CD4-positive, alpha-beta T cell (primary cell): ENCODE measurements at regions not wholly inside any gene's neighbourhood (a gene's known extent, or its start where the extent isn't known, plus 50 kb on each side); places are given as distances from the start of the nearest gene placed in this dataset.
"Not testable (repeated sequence)": the region's sequence is repeated elsewhere in the genome, so short reads cannot be mapped to it uniquely, and the experiment has no call there.

Source experiments
- ATAC-seq: fragments of 200-7000 bp; cut with Tn5 transposase; one replicate; pipeline ENCODE4 v1.10.0; 2022; ENCODE audit warnings: mild to moderate bottlenecking; ENCODE audit not compliant: poor library complexity
- CTCF ChIA-PET: fragments of 350-600 bp; sonication (Branson Sonifier 250); formaldehyde crosslinking; loops from one replicate; lab custom pipeline; 2021; ENCODE audit warnings: antibody characterized with exemption, inconsistent platforms; lab: Charles Lee
- POLR2A ChIA-PET: fragments of 350-600 bp; sonication (Branson Sonifier 250); formaldehyde crosslinking; loops from one replicate; lab custom pipeline; 2021; ENCODE audit warnings: antibody characterized with exemption, inconsistent platforms; lab: Charles Lee
- DNase-seq, 14 experiments: peaks; one replicate each; pipeline ENCODE4 v3.0.0-alpha.2; 2013 to 2020; ENCODE audit warnings: mixed read lengths in 2 of 14
- H3K27ac ChIP-seq, 2 donors: one replicate each; pipeline versions ENCODE4 v1.5.1 to v1.7.0; 2013; ENCODE audit warnings: low read length in 2 of 2, low read depth in 1 of 2, mild to moderate bottlenecking in 1 of 2
- H3K27me3 ChIP-seq, 2 experiments: 1 replicate in 1 of 2; 2 replicates in 1 of 2; pipeline versions ENCODE4 v1.6.1 to v1.7.0; 2013; ENCODE audit warnings: low read length in 2 of 2, control low read depth in 1 of 2, mild to moderate bottlenecking in 1 of 2, moderate library complexity in 1 of 2; ENCODE audit not compliant: insufficient read depth in 2 of 2, control insufficient read depth in 1 of 2
- H3K36me3 ChIP-seq: one replicate; pipeline ENCODE4 v1.6.1; 2013; ENCODE audit warnings: low read length, control low read depth; ENCODE audit not compliant: insufficient read depth
- H3K4me1 ChIP-seq: one replicate; pipeline ENCODE4 v1.6.1; 2013; ENCODE audit warnings: low read length, control low read depth; ENCODE audit not compliant: insufficient read depth
- H3K4me3 ChIP-seq: one replicate; pipeline ENCODE4 v1.5.1; 2013; ENCODE audit warnings: mild to moderate bottlenecking, low read length, moderate library complexity
- H3K9me3 ChIP-seq, 2 experiments: 1 replicate in 1 of 2; 2 replicates in 1 of 2; pipeline versions ENCODE4 v1.6.1 to v1.7.0; 2013; ENCODE audit warnings: low read length in 2 of 2, mild to moderate bottlenecking in 2 of 2, control low read depth in 1 of 2, moderate library complexity in 1 of 2; ENCODE audit not compliant: control insufficient read depth in 1 of 2, insufficient read depth in 1 of 2
- H3K27ac Mint-ChIP-seq: one replicate; pipeline ENCODE4 v1.8.0; 2020; ENCODE audit warnings: mixed read lengths
- H3K27me3 Mint-ChIP-seq: one replicate; pipeline ENCODE4 v1.8.0; 2021; ENCODE audit warnings: mixed read lengths
- H3K36me3 Mint-ChIP-seq: one replicate; pipeline ENCODE4 v1.8.0; 2021; ENCODE audit warnings: low read depth, mixed read lengths
- H3K4me1 Mint-ChIP-seq: one replicate; pipeline ENCODE4 v1.8.0; 2021; ENCODE audit warnings: low read depth, mixed read lengths
- H3K4me3 Mint-ChIP-seq: one replicate; pipeline ENCODE4 v1.8.0; 2020; ENCODE audit warnings: mild to moderate bottlenecking, mixed read lengths
- H3K9me3 Mint-ChIP-seq: one replicate; pipeline ENCODE4 v1.8.0; 2020; ENCODE audit warnings: mixed read lengths
- CTCF ChIP-seq: fragments of 200-600 bp; IDR thresholded peaks from one replicate; pipeline ENCODE4 v1.8.0; 2022; ENCODE audit warnings: antibody characterized with exemption, mild to moderate bottlenecking
- intact Hi-C, 2 experiments: fragments of 100-400 bp; cut with DNase I in 1 of 2; cut with micrococcal nuclease in 1 of 2; formaldehyde crosslinking; loops; one replicate each; pipeline versions ENCODE4 v1.15.1 to v1.9.0; 2023 to 2025; cut with DNase I, micrococcal nuclease

DNA sequence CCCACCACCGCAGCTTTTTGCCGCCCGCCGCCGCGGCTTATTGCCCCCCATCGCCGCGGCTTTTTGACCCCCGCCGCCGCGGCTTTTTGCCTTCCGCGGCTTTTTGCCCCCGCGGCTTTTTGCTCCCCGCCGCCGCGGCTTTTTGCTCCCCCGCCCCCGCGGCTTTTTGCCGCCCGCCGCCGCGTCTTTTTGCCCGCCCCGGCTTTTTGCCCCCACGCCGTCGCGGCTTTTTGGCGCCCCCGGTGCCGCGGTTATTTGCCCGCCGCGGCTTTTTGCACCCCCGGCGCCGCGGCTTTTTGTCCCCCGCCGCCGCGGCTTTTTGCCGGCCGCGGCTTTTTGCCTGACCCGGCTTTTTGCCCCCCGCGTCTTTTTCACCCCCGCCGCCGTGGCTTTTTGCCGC lies 3061.8 kb upstream of the TEKT4 start:
- ATAC-seq, POLR2A ChIA-PET: not testable (repeated sequence)

GRCh38 chr2:91839904-91840868 lies 3031.0 kb upstream of the TEKT4 start:
- ATAC-seq, result no peak
- DNase-seq, result no peak

More for the DNA sequence above, 3061.8 kb upstream of the TEKT4 start:
- H3K4me3 ChIP-seq, H3K36me3 Mint-ChIP-seq, DNase-seq, CTCF ChIA-PET, H3K9me3 ChIP-seq, H3K27ac ChIP-seq, H3K27ac Mint-ChIP-seq, H3K9me3 Mint-ChIP-seq, H3K27me3 ChIP-seq, intact Hi-C loops, H3K4me1 Mint-ChIP-seq, H3K4me1 ChIP-seq, H3K27me3 Mint-ChIP-seq, H3K4me3 Mint-ChIP-seq, H3K36me3 ChIP-seq: not testable (repeated sequence)

GRCh38 chr2:91842264-91842663 lies 3029.0 kb upstream of the TEKT4 start:
- H3K36me3 Mint-ChIP-seq, POLR2A ChIA-PET, H3K9me3 Mint-ChIP-seq, CTCF ChIA-PET, ATAC-seq, H3K4me3 ChIP-seq, H3K36me3 ChIP-seq, H3K4me1 Mint-ChIP-seq, H3K27ac ChIP-seq, H3K27ac Mint-ChIP-seq, H3K4me1 ChIP-seq, H3K4me3 Mint-ChIP-seq, DNase-seq, intact Hi-C loops: not testable (repeated sequence)
- peaks cover 12 to 16% of the 10 kb centered on the region in 2 experiments for H3K27me3 ChIP-seq
- H3K27me3 Mint-ChIP-seq, result peaks cover 20% of the 10 kb centered on the region
- peaks cover 0 to 54% of the 10 kb centered on the region in 2 experiments for H3K9me3 ChIP-seq

More at GRCh38 chr2:91839904-91840868, 3031.0 kb upstream of the TEKT4 start:
- peaks cover 20% of the 10 kb centered on the region for H3K27me3 Mint-ChIP-seq
- Histone ChIP-seq H3K27ac (no peak overlapping the region), H3K27me3 (peaks cover 12 to 16% of the 10 kb centered on the region in 2 experiments), H3K4me1 (no peaks in the 10 kb centered on the region), H3K9me3 (peaks cover 0 to 52% of the 10 kb centered on the region in 2 experiments), H3K36me3 (no peaks in the 10 kb centered on the region), H3K4me3 (no peak overlapping the region)
- ChIA-PET CTCF (no interaction called here), POLR2A (no interaction called here)
- no peak overlapping the region for H3K27ac Mint-ChIP-seq
- H3K4me3 Mint-ChIP-seq, result no peak overlapping the region
- H3K4me1 Mint-ChIP-seq, result no peaks in the 10 kb centered on the region
- intact Hi-C loops, result no loop called here
- no peaks in the 10 kb centered on the region for H3K36me3 Mint-ChIP-seq
- no peaks in the 10 kb centered on the region for H3K9me3 Mint-ChIP-seq
- TF ChIP-seq CTCF, result no peak

- H3K36me3 Mint-ChIP-seq, H3K4me1 ChIP-seq, H3K9me3 Mint-ChIP-seq, POLR2A ChIA-PET, DNase-seq, H3K4me1 Mint-ChIP-seq, H3K4me3 Mint-ChIP-seq, H3K27ac Mint-ChIP-seq, intact Hi-C loops, H3K36me3 ChIP-seq, ATAC-seq, CTCF ChIA-PET, H3K27ac ChIP-seq, H3K4me3 ChIP-seq: not testable (repeated sequence)
- H3K27me3 Mint-ChIP-seq, result peaks cover 20% of the 10 kb centered on the region
- peaks cover 12 to 16% of the 10 kb centered on the region in 2 experiments for H3K27me3 ChIP-seq
- peaks cover 0 to 54% of the 10 kb centered on the region in 2 experiments for H3K9me3 ChIP-seq
These were observed 3028.3 kb upstream of the TEKT4 start for GRCh38 chr2:91842913-91843312.

- H3K4me1 ChIP-seq, H3K36me3 ChIP-seq, CTCF ChIA-PET, H3K4me3 Mint-ChIP-seq, H3K27ac ChIP-seq, H3K36me3 Mint-ChIP-seq, H3K27ac Mint-ChIP-seq, H3K9me3 Mint-ChIP-seq, DNase-seq, H3K4me3 ChIP-seq, H3K4me1 Mint-ChIP-seq, POLR2A ChIA-PET, intact Hi-C loops, ATAC-seq: not testable (repeated sequence)
- H3K27me3 ChIP-seq, result peaks cover 12 to 16% of the 10 kb centered on the region in 2 experiments
- peaks cover 0 to 54% of the 10 kb centered on the region in 2 experiments for H3K9me3 ChIP-seq
- H3K27me3 Mint-ChIP-seq, result peaks cover 20% of the 10 kb centered on the region
These were observed 3027.3 kb upstream of the TEKT4 start for GRCh38 chr2:91843723-91844450.

DNA sequence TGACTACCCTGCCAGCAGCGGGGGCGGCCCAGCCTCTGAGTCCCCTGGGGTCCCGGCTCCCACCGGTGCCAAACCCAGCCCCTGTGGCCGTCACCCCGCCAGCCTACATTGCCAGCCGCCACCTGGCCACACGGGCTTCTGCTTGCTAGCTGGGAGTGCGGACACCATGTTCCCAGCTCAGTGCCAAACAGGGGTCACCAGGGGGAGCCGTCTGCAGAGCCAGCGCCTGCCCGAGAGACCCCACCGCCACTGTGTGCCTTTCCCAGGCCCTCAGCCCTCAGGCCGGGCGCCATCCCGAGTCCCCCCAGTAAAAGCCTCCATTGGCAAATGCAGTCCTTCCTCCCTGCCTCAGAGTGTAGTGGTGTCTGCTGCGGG lies 3026.8 kb upstream of the TEKT4 start:
- H3K27ac Mint-ChIP-seq, intact Hi-C loops, H3K4me1 ChIP-seq, H3K4me3 Mint-ChIP-seq, H3K27ac ChIP-seq, ATAC-seq, H3K36me3 ChIP-seq, POLR2A ChIA-PET, H3K9me3 Mint-ChIP-seq, H3K4me3 ChIP-seq, DNase-seq, CTCF ChIA-PET, H3K4me1 Mint-ChIP-seq, H3K36me3 Mint-ChIP-seq: not testable (repeated sequence)
- Histone ChIP-seq H3K9me3 (peaks cover 0 to 54% of the 10 kb centered on the region in 2 experiments), H3K27me3 (peaks cover 12 to 16% of the 10 kb centered on the region in 2 experiments)
- H3K27me3 Mint-ChIP-seq, result peaks cover 20% of the 10 kb centered on the region
